ENCODE measurements at regions not wholly inside any gene's neighbourhood (a gene's known extent, or its start where the extent isn't known, plus 50 kb on each side); places are given as distances from the start of the nearest gene placed in this dataset.

DNA sequence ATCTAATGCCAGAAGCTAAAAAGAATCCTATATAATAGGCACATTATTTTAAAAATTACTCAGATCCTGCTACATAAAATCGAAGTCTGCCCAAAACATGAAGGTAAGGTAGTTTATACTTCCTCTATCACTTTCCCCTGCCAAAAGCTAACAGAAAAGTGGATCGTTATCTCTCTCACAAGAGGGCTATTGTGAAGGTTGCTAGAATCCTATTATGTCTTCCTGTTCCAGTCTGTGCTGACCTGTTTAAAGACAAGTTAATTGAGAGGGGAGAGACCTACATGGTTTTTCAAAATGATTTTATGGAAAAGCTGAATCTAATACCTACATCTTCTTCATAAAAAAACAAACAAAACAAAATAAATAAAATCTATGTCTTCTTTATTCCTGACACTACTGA is 1410.9 kb upstream of the CDH8 start:
- no peaks in the 10 kb centered on the region for H3K4me1 ChIP-seq
- no peak for DNase-seq
- intact Hi-C loops (cut with DNase I; ENCODE audit: low total_unique reads): no loop called here
- H3K4me3 ChIP-seq: no peak overlapping the region
- no peak overlapping the region for H3K27ac ChIP-seq
- no peaks in the 10 kb centered on the region for H3K9me3 ChIP-seq
- H3K36me3 ChIP-seq: no peaks in the 10 kb centered on the region
- TF ChIP-seq, protein P1, sequence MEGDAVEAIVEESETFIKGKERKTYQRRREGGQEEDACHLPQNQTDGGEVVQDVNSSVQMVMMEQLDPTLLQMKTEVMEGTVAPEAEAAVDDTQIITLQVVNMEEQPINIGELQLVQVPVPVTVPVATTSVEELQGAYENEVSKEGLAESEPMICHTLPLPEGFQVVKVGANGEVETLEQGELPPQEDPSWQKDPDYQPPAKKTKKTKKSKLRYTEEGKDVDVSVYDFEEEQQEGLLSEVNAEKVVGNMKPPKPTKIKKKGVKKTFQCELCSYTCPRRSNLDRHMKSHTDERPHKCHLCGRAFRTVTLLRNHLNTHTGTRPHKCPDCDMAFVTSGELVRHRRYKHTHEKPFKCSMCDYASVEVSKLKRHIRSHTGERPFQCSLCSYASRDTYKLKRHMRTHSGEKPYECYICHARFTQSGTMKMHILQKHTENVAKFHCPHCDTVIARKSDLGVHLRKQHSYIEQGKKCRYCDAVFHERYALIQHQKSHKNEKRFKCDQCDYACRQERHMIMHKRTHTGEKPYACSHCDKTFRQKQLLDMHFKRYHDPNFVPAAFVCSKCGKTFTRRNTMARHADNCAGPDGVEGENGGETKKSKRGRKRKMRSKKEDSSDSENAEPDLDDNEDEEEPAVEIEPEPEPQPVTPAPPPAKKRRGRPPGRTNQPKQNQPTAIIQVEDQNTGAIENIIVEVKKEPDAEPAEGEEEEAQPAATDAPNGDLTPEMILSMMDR (IDR thresholded peaks at IDR 0.05): no peak
- H3K27me3 ChIP-seq: no peaks in the 10 kb centered on the region

DNA sequence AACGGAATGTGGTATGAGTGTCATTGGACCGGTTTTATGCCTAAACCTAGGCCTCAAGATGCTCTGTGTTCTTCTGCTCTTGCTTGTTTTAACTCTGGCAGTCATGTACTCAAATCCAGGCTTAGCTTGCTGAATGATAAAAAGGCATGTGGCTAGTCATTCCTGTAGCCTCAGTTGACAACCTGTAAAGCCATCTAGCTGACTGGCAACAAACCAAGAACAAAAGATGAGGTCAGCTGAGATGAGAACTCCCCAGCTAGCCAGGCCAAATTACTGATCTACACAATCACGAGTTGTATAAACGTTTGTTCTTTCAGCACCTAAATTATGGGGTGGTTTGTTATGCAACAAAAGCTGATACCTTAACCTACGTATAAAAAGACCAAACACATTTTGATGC is 1406.0 kb upstream of the CDH8 start:
- no peaks in the 10 kb centered on the region for H3K36me3 ChIP-seq
- no peaks in the 10 kb centered on the region for H3K27me3 ChIP-seq
- no peak for DNase-seq
- H3K4me3 ChIP-seq: no peak overlapping the region
- H3K9me3 ChIP-seq: no peaks in the 10 kb centered on the region
- H3K4me1 ChIP-seq: no peaks in the 10 kb centered on the region
- intact Hi-C loops (cut with DNase I; ENCODE audit: low total_unique reads): no loop called here
- H3K27ac ChIP-seq: no peak overlapping the region
- TF ChIP-seq, protein P1 (IDR thresholded peaks at IDR 0.05): no peak

DNA sequence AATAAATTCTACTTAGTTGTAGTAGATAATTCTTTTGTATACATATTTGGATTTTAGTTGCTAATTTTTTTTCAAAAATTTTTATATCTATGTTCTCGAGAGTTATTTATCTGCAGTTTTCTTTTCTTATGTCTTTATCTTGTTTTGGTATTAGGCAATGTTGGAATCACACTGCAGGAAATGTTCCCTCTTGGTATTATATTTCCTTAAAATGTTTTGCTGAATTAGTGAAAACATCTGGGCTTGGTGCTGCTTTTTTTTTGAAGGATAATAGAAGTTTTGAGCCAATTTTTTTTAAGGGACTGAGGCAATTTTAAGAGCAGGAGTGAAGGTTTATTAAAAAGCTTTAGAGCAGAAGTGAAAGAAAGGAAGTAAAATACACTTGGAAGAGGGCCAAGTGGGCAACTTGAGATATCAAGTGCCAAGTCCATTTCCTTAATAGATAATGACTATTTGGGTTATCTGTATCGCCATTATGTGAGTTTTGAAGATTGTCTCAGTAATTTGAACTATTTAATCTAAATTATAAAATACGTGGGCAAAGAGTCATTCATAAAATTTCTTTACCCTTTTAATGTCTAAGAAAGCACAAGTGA is 1390.1 kb upstream of the CDH8 start:
- H3K36me3 ChIP-seq: no peaks in the 10 kb centered on the region
- no peak overlapping the region for H3K27ac ChIP-seq
- TF ChIP-seq, protein P1 (IDR thresholded peaks at IDR 0.05): no peak
- no peak for DNase-seq
- no peaks in the 10 kb centered on the region for H3K9me3 ChIP-seq
- intact Hi-C loops (cut with DNase I; ENCODE audit: low total_unique reads): no loop called here
- no peak overlapping the region for H3K4me3 ChIP-seq
- no peaks in the 10 kb centered on the region for H3K27me3 ChIP-seq
- no peaks in the 10 kb centered on the region for H3K4me1 ChIP-seq

DNA sequence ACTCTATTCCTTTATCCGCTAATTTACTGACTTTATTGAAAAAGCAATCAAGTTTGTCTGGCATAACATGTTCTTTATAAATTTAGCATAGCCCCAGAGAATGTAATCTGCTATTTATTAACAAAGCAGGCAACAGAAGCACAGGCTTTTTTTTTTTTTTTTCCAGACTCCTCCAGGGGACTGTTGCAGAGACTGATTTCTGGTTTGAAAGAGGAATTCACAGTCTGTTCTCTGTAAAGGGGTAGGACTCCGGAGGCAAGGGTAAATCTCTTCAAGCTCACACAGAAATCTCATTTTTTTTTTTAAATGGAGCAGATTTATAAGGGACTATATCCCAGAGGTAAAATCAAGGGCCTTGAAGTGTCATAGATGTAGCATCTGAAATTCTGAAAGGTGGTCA is 1386.5 kb upstream of the CDH8 start:
- TF ChIP-seq, protein P1 (IDR thresholded peaks at IDR 0.05): no peak
- no peak overlapping the region for H3K4me3 ChIP-seq
- no peak overlapping the region for H3K27ac ChIP-seq
- H3K4me1 ChIP-seq: no peaks in the 10 kb centered on the region
- no peaks in the 10 kb centered on the region for H3K36me3 ChIP-seq
- H3K27me3 ChIP-seq: no peaks in the 10 kb centered on the region
- H3K9me3 ChIP-seq: no peaks in the 10 kb centered on the region
- DNase-seq: no peak
- intact Hi-C loops (cut with DNase I; ENCODE audit: low total_unique reads): no loop called here

DNA sequence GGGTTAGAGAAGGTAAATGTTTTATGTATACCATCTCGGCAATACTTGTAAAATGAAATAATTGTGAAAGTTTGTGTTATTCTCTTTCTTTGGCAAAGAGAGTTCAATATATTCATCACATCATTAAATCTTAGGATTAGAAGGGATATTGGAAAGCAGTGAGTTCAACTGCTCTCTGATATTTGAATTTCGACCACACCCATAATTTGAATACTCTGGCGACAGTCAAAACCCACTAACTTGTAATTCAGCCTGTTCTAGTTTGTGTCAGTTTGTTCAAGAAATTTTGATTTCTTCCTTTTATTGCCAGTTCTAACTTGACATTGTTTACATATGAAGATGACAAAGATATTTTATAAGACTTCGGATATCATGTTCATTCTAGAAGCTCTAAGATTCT is 1380.5 kb upstream of the CDH8 start:
- no peak overlapping the region for H3K27ac ChIP-seq
- intact Hi-C loops (cut with DNase I; ENCODE audit: low total_unique reads): no loop called here
- no peaks in the 10 kb centered on the region for H3K4me1 ChIP-seq
- H3K4me3 ChIP-seq: no peak overlapping the region
- H3K9me3 ChIP-seq: no peaks in the 10 kb centered on the region
- no peak for DNase-seq
- TF ChIP-seq, protein P1 (IDR thresholded peaks at IDR 0.05): no peak
- H3K27me3 ChIP-seq: no peaks in the 10 kb centered on the region
- H3K36me3 ChIP-seq: no peaks in the 10 kb centered on the region

DNA sequence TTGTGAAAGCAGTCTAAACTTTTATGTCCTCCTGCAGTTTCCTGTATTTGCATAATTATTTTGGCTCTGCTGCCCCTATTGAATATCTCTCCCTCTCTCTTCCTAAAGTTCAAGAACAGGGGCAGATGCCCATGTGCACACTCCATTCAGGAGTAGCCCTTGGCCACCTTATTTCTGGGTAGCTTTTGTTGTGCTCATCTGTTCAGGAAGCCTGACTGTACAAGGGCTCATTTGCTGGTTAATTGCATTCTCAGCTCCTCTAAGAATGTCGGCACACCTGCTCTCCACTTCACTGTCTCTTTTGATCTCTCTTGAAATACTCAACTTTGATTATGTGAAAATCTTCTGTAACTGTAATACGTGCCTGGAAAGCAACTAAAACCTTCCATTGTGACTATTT is 1378.8 kb upstream of the CDH8 start:
- intact Hi-C loops (cut with DNase I; ENCODE audit: low total_unique reads): no loop called here
- TF ChIP-seq, protein P1 (IDR thresholded peaks at IDR 0.05): no peak

More for the DNA sequence above, 1378.8 kb upstream of the CDH8 start:
- DNase-seq: no peak
- Histone ChIP-seq H3K27ac (no peak overlapping the region), H3K27me3 (no peaks in the 10 kb centered on the region), H3K4me3 (no peak overlapping the region), H3K36me3 (no peaks in the 10 kb centered on the region), H3K4me1 (no peaks in the 10 kb centered on the region), H3K9me3 (no peaks in the 10 kb centered on the region)

All from tibial artery (tissue), 4 donors.